Pancreas (tissue), 10 donors: ENCODE measurements at regions not wholly inside any gene's neighbourhood (a gene's known extent, or its start where the extent isn't known, plus 50 kb on each side); places are given as distances from the start of the nearest gene placed in this dataset.

ENCODE experiments used
- ATAC-seq, 4 donors: fragments of 200-7000 bp; cut with Tn5 transposase; one replicate each; pipeline versions ENCODE4 v1.8.0 to v1.9.1; 2020; ENCODE audit warnings: mild to moderate bottlenecking in 4 of 4, moderate library complexity in 4 of 4
- DNase-seq, 6 donors: peaks; one replicate each; pipeline ENCODE4 v3.0.0-alpha.2; 2020
- FAIRE-seq: peaks from 2 replicates; lab custom pipeline; 2012; peaks lifted over from hg19 to GRCh38; lab: Jason Lieb, UNC
- H3K27ac ChIP-seq, 4 donors: fragments of 200-600 bp; sonication (generic); 1 replicate in 3 of 4; 2 replicates in 1 of 4; pipeline versions ENCODE4 v1.5.0 to v1.8.0; 2020
- H3K27me3 ChIP-seq, 4 donors: fragments of 200-600 bp; one replicate each; pipeline ENCODE4 v1.8.0; 2021
- H3K36me3 ChIP-seq, 3 donors: fragments of 200-600 bp; sonication (generic) in 1 of 3; one replicate each; pipeline versions ENCODE4 v1.5.0 to v1.8.0; 2020 to 2021
- H3K4me1 ChIP-seq, 3 donors: fragments of 200-600 bp; one replicate each; pipeline ENCODE4 v1.8.0; 2021
- H3K4me3 ChIP-seq, 4 donors: fragments of 200-600 bp; sonication (generic) in 2 of 4; one replicate each; pipeline versions ENCODE4 v1.5.0 to v1.8.0; 2020 to 2021
- H3K9me3 ChIP-seq, 4 donors: fragments of 200-600 bp; one replicate each; pipeline ENCODE4 v1.8.0; 2021
- WGBS, 2 donors: extraction: QIAGEN DNeasy Blood & Tissue Kit; methylation state at CpG; one replicate each; pipeline ENCODE4 v1.1.7; 2013; 5-methylcytosine and 5-hydroxymethylcytosine counted together
- intact Hi-C, 3 donors: fragments of 100-400 bp; cut with DNase I; formaldehyde crosslinking; loops; one replicate each; pipeline versions ENCODE4 v1.11.1 to v1.14.2; 2022
- TF ChIP-seq, protein P1 (sequence below), 4 donors: fragments of 200-600 bp; sonication (generic) in 3 of 4; IDR thresholded peaks; one replicate each; pipeline versions ENCODE4 v1.5.0 to v1.8.0; 2021; ENCODE audit warnings: antibody characterized with exemption in 4 of 4
- donor health status: healthy with polysubstance abuse.
- donor health status: DM: no; HTN: no; CAD: no; lungs with moderate emphysema.
- donor health status: DM: no; HTN: no; CAD: no.
- donor health status: control.
- donor health status: control.
- donor health status: Bipolar disorder and iron deficiency.
- donor health status: DM: yes; HTN: yes; CAD: no.
- donor health status: DM: no; HTN: no; CAD: no.
- donor health status: DM: no; HTN: no; CAD: no.
- donor health status: DM: yes; HTN: yes; CAD: no.

DNA sequence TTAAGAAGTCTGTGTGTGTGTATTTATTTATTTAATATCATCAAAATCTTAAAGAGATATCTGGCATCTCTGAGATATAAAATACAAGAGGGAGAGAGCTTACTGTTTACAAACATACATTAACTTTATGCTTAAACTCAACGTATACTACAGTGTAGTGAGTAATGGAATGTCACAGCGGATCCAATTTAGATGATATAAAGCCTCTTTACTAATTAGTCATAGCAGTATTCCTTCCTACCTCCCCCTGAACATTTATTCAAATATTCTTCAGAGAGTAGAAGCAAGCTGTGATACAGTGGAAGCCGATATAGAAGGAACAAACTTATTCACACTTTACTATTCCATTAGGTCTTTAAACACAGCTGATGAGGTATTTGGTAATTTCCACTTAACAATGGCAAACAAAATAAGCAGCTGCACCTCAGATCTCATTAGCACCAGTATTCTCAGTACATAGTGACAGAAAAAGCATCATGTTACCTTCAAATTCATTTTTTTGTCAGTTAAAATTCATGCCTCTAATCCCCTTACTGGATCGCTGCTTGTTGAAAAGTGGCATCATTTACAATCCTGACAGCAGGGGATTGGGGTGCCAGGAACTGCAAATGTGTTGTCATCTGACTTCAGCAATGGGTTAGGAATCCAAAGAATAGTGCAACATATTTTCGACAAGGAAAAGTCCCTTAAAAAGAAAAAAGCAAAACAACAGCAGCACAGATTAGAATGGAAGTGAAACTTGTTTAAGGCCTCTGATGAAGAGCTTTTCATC is 658.7 kb upstream of the EPHA5 start:
- intact Hi-C loops: no loop called here
- ATAC-seq (no peak), DNase-seq (no peak), FAIRE-seq (no peak)
- Histone ChIP-seq H3K27ac (no peak overlapping the region), H3K36me3 (no peaks in the 10 kb centered on the region), H3K4me1 (no peaks in the 10 kb centered on the region), H3K4me3 (no peak overlapping the region), H3K27me3 (no peaks in the 10 kb centered on the region), H3K9me3 (no peaks in the 10 kb centered on the region)
- TF ChIP-seq, protein P1, sequence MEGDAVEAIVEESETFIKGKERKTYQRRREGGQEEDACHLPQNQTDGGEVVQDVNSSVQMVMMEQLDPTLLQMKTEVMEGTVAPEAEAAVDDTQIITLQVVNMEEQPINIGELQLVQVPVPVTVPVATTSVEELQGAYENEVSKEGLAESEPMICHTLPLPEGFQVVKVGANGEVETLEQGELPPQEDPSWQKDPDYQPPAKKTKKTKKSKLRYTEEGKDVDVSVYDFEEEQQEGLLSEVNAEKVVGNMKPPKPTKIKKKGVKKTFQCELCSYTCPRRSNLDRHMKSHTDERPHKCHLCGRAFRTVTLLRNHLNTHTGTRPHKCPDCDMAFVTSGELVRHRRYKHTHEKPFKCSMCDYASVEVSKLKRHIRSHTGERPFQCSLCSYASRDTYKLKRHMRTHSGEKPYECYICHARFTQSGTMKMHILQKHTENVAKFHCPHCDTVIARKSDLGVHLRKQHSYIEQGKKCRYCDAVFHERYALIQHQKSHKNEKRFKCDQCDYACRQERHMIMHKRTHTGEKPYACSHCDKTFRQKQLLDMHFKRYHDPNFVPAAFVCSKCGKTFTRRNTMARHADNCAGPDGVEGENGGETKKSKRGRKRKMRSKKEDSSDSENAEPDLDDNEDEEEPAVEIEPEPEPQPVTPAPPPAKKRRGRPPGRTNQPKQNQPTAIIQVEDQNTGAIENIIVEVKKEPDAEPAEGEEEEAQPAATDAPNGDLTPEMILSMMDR (IDR thresholded peaks at IDR 0.05): no peak
- 41 to 52% methylated on average over 5 of the region's 5 CpGs for WGBS, 2 donors

DNA sequence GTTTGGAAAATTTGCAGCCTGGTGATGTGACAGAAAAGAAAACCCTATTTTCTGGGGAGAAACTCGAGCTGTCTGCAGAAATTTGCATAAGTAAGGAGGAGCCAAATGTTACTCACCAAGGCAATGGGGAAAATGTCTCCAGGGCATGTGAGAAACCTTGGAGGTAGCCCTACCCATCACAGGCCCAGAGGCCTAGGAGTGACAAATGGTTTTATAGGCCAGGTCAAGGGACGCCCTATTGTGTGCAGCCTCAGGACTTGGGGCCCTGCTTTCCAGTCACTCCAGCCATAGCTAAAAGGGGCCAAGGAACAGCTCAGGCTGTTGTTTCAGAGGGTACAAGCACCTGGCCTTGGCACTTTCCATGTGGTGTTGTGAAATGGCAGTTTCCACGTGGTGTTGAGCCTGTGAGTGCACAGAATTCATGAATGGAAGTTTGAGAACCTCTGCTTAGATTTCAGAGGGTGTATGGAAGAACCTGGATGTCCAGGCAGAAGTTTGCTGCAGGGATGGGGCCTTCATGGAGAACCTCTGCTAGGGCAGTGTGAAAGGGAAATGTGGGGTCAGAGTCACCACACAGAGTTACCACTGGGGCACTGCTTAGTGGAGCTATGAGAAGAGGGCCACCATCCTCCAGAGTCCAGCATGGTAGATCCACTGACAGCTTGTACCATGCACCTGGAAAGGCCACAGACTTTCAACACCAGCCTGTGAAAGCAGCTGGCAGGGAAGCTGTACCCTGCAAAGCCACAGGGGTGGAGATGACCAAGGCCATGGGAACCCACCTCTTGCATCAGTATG is 637.6 kb upstream of the EPHA5 start:
- intact Hi-C loops: no loop called here
- Histone ChIP-seq H3K36me3 (no peaks in the 10 kb centered on the region), H3K27ac (no peak overlapping the region), H3K4me1 (no peaks in the 10 kb centered on the region), H3K27me3 (no peaks in the 10 kb centered on the region), H3K4me3 (no peak overlapping the region), H3K9me3 (no peaks in the 10 kb centered on the region)
- ATAC-seq: no peak
- 42 to 51% methylated on average over 3 of the region's 3 CpGs for WGBS, 2 donors
- DNase-seq: no peak
- TF ChIP-seq, protein P1 (IDR thresholded peaks at IDR 0.05): no peak
- FAIRE-seq: no peak

DNA sequence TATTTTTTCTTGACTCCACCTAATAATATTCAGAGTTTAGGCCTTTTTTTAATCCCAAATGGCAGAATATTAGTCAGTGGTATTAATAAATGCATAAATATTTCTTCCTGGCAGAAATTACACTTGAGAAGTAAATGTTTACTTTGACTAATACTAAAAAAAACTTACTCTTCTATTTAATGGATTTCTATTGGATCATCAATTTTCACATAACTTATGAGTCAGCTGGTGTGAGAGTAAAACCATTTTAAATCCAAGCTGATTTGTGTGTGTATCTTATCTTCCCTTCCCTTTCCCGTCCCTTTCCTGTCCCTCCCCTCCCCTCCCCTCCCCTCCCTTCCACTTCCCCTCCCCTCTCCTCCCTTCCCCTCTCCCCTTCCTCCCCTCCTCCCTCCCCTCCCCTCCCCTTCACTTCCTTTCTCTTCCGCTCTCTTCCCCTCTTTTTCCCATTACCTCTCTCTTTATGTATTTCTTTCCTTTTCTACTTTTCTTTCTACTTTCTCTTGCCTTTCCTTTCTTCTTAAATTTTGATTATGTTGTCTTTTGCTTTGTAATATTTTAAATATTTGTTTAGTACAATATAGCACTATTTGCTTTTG is 630.1 kb upstream of the EPHA5 start:
- 49 to 64% methylated on average over 2 of the region's 2 CpGs for WGBS, 2 donors
- no peak for DNase-seq
- TF ChIP-seq, protein P1 (IDR thresholded peaks at IDR 0.05): no peak
- Histone ChIP-seq H3K4me1 (no peaks in the 10 kb centered on the region), H3K36me3 (no peaks in the 10 kb centered on the region), H3K9me3 (no peaks in the 10 kb centered on the region), H3K27ac (no peak overlapping the region), H3K27me3 (no peaks in the 10 kb centered on the region), H3K4me3 (no peak overlapping the region)
- FAIRE-seq: no peak
- intact Hi-C loops: no loop called here
- ATAC-seq: no peak

DNA sequence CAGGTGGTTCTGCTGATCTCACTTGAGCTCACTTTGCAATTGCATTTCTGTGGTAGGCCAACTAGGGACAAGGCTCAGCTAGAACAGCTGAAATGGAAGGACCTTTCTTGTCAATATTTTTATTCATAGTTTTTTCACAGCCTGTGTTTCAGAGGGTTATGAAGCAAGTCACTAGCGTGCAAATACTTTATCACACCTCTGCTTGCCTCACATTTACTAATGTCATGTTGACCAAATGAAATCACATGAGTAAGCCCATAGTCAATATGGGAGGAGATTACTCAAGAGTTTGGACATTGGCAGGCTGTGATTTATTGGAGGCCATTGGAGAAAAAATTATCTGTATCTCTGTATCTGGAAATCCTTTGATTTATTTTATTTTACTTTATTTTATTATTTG is 628.3 kb upstream of the EPHA5 start:
- FAIRE-seq: no peak
- H3K4me3 ChIP-seq: no peak overlapping the region
- TF ChIP-seq, protein P1 (IDR thresholded peaks at IDR 0.05): no peak
- ATAC-seq: no peak
- DNase-seq: no peak
- H3K9me3 ChIP-seq: no peaks in the 10 kb centered on the region
- H3K27ac ChIP-seq: no peak overlapping the region
- H3K27me3 ChIP-seq: no peaks in the 10 kb centered on the region
- H3K36me3 ChIP-seq: no peaks in the 10 kb centered on the region
- intact Hi-C loops: no loop called here
- H3K4me1 ChIP-seq: no peaks in the 10 kb centered on the region
- WGBS, 2 donors: 44 to 48% methylated on average over 1 of the region's 1 CpG
